SK-N-SH treated with all-trans-retinoic acid at 6 μM for 48 hours (cell line): ENCODE measurements at regions not wholly inside any gene's neighbourhood (a gene's known extent, or its start where the extent isn't known, plus 50 kb on each side); places are given as distances from the start of the nearest gene placed in this dataset.

Experiments
- ARNTL ChIP-seq: fragments of 450-650 bp; formaldehyde crosslinking; IDR thresholded peaks from 2 replicates; pipeline ENCODE4 v1.5.0; 2020; ENCODE audit warnings: low read depth, mild to moderate bottlenecking, moderate library complexity, borderline replicate concordance
- BACH2 ChIP-seq: fragments of 250-450 bp; sonication (Bioruptor Pico); IDR thresholded peaks from 2 replicates; pipeline ENCODE4 v1.9.0; 2021; ENCODE audit warnings: mild to moderate bottlenecking, borderline replicate concordance
- ESRRG ChIP-seq: fragments of 250-450 bp; sonication (Bioruptor Pico); IDR thresholded peaks from 2 replicates; pipeline ENCODE4 v1.6.1; 2021; ENCODE audit warnings: mild to moderate bottlenecking
- OSR1 ChIP-seq: fragments of 250-450 bp; sonication (Bioruptor Pico); IDR thresholded peaks from 2 replicates; pipeline ENCODE4 v1.8.0; 2022; ENCODE audit warnings: moderate library complexity, mild to moderate bottlenecking, inconsistent platforms
- PPARA ChIP-seq: fragments of 250-450 bp; sonication (Bioruptor Pico); IDR thresholded peaks from 2 replicates; pipeline ENCODE4 v1.5.0; 2020; ENCODE audit warnings: mild to moderate bottlenecking, borderline replicate concordance
- RARB ChIP-seq: fragments of 250-450 bp; sonication (Bioruptor Pico); IDR thresholded peaks from 2 replicates; pipeline ENCODE4 v1.8.0; 2021; ENCODE audit warnings: mild to moderate bottlenecking, moderate library complexity
- TCF4 ChIP-seq: fragments of 250-450 bp; sonication (Bioruptor Pico); IDR thresholded peaks from 2 replicates; pipeline ENCODE4 v1.8.0; 2021; ENCODE audit warnings: mild to moderate bottlenecking, moderate library complexity, borderline replicate concordance
- ZFP3 ChIP-seq: fragments of 250-450 bp; sonication (Bioruptor Pico); IDR thresholded peaks from 2 replicates; pipeline ENCODE4 v1.5.0; 2020; ENCODE audit warnings: mild to moderate bottlenecking, moderate library complexity
- ZNF565 ChIP-seq: fragments of 450-650 bp; formaldehyde crosslinking; conservative IDR thresholded peaks from 2 replicates; pipeline ENCODE4 v1.5.0; 2020; ENCODE audit warnings: low read depth, mild to moderate bottlenecking, moderate library complexity
- ZNF70 ChIP-seq: fragments of 450-650 bp; formaldehyde crosslinking; IDR thresholded peaks from 2 replicates; pipeline ENCODE4 v1.5.0; 2020; ENCODE audit warnings: mild to moderate bottlenecking, moderate library complexity
- TF ChIP-seq, protein P1 (sequence below): fragments of 250-450 bp; sonication (Bioruptor Pico); IDR thresholded peaks from 2 replicates; pipeline ENCODE4 v1.8.0; 2020; ENCODE audit warnings: mild to moderate bottlenecking, moderate library complexity, borderline replicate concordance
- TF ChIP-seq, protein P2 (sequence below): fragments of 250-450 bp; sonication (Bioruptor Pico); IDR thresholded peaks from 2 replicates; pipeline ENCODE4 v1.5.1; 2021; ENCODE audit warnings: mild to moderate bottlenecking, moderate library complexity
- TF ChIP-seq, protein P3 (sequence below): fragments of 250-450 bp; sonication (Bioruptor Pico); IDR thresholded peaks from 2 replicates; pipeline ENCODE4 v1.8.0; 2021; ENCODE audit warnings: low read depth, mild to moderate bottlenecking, moderate library complexity, borderline replicate concordance
- TF ChIP-seq, protein P4 (sequence below): fragments of 250-450 bp; sonication (Bioruptor Pico); IDR thresholded peaks from 2 replicates; pipeline ENCODE4 v1.5.1; 2020; ENCODE audit warnings: low read depth, mild to moderate bottlenecking, moderate library complexity

DNA sequence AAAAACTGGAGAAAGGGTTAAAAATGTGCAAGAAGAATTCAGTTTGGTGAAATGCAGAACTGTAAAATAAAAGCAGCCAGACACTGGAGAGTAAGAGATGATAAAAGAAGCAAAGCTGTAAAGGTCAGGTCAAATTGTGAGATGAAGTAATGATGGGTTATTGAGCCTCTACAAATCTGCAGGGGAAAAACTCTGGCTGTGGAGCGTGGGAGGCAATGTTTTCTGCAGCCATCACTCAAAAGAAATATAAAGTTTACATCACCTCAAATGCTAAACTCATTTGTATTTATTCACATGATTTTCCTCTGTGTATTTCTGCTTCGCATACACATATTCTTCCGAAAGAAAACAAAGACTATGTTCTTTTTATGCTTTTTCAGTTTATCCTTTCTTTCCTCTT lies 158.8 kb upstream of the GPR149 start:
- TF ChIP-seq, protein P1, sequence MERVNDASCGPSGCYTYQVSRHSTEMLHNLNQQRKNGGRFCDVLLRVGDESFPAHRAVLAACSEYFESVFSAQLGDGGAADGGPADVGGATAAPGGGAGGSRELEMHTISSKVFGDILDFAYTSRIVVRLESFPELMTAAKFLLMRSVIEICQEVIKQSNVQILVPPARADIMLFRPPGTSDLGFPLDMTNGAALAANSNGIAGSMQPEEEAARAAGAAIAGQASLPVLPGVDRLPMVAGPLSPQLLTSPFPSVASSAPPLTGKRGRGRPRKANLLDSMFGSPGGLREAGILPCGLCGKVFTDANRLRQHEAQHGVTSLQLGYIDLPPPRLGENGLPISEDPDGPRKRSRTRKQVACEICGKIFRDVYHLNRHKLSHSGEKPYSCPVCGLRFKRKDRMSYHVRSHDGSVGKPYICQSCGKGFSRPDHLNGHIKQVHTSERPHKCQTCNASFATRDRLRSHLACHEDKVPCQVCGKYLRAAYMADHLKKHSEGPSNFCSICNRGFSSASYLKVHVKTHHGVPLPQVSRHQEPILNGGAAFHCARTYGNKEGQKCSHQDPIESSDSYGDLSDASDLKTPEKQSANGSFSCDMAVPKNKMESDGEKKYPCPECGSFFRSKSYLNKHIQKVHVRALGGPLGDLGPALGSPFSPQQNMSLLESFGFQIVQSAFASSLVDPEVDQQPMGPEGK (CRISPR knock-in tag): no peak
- TF ChIP-seq TCF4 (CRISPR knock-in tag) (no peak), RARB (CRISPR knock-in tag) (no peak), BACH2 (CRISPR knock-in tag) (no peak), PPARA (CRISPR knock-in tag) (no peak), OSR1 (CRISPR knock-in tag) (no peak), ZFP3 (CRISPR knock-in tag) (no peak), ESRRG (CRISPR knock-in tag) (no peak), ZNF565 (CRISPR knock-in tag) (no peak), ZNF70 (CRISPR knock-in tag) (no peak), ARNTL (no peak)
- TF ChIP-seq, protein P2, sequence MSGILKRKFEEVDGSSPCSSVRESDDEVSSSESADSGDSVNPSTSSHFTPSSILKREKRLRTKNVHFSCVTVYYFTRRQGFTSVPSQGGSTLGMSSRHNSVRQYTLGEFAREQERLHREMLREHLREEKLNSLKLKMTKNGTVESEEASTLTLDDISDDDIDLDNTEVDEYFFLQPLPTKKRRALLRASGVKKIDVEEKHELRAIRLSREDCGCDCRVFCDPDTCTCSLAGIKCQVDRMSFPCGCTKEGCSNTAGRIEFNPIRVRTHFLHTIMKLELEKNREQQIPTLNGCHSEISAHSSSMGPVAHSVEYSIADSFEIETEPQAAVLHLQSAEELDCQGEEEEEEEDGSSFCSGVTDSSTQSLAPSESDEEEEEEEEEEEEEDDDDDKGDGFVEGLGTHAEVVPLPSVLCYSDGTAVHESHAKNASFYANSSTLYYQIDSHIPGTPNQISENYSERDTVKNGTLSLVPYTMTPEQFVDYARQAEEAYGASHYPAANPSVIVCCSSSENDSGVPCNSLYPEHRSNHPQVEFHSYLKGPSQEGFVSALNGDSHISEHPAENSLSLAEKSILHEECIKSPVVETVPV (CRISPR knock-in tag): no peak
- TF ChIP-seq, protein P3, sequence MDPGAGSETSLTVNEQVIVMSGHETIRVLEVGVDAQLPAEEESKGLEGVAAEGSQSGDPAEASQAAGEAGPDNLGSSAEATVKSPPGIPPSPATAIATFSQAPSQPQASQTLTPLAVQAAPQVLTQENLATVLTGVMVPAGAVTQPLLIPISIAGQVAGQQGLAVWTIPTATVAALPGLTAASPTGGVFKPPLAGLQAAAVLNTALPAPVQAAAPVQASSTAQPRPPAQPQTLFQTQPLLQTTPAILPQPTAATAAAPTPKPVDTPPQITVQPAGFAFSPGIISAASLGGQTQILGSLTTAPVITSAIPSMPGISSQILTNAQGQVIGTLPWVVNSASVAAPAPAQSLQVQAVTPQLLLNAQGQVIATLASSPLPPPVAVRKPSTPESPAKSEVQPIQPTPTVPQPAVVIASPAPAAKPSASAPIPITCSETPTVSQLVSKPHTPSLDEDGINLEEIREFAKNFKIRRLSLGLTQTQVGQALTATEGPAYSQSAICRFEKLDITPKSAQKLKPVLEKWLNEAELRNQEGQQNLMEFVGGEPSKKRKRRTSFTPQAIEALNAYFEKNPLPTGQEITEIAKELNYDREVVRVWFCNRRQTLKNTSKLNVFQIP (CRISPR knock-in tag): no peak
- TF ChIP-seq, protein P4, sequence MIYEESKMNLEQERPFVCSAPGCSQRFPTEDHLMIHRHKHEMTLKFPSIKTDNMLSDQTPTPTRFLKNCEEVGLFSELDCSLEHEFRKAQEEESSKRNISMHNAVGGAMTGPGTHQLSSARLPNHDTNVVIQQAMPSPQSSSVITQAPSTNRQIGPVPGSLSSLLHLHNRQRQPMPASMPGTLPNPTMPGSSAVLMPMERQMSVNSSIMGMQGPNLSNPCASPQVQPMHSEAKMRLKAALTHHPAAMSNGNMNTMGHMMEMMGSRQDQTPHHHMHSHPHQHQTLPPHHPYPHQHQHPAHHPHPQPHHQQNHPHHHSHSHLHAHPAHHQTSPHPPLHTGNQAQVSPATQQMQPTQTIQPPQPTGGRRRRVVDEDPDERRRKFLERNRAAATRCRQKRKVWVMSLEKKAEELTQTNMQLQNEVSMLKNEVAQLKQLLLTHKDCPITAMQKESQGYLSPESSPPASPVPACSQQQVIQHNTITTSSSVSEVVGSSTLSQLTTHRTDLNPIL (CRISPR knock-in tag): no peak
